ENCODE measurements at regions not wholly inside any gene's neighbourhood (a gene's known extent, or its start where the extent isn't known, plus 50 kb on each side); places are given as distances from the start of the nearest gene placed in this dataset.

DNA sequence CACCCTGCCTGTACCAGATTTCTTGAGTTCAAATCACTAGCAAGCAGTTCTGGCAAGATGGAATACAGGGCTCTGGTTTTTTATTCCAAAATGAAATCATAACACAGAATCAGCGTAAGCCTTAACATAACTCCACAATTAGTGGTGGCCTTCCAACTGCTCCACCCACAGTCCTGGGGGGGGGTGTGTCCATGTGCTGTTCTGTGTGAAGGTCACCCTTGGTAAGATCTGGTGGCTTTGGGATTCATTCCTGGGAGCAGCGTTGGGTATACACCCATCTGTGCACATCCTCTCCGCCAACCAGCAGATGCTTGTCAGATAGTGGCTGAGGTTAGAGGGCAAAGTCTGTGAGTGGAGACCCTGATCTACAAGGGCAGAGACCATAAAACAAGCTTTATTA lies 49.9 kb upstream of the CD83 start:
- ChIA-PET CTCF (interaction anchor here (0.6 to 9.6 kb wide), 21 partner anchors 8 to 369 kb away, joined by 3 to 186 read pairs (median 6); no protein-coding TSS in a partner anchor), POLR2A (interaction anchor here (1.3 kb wide), 1 partner anchor 159 kb away, joined by 4 read pairs; no protein-coding TSS in a partner anchor)
- no peaks in the 10 kb centered on the region for H3K4me1 ChIP-seq
- no peak for ATAC-seq
- TF ChIP-seq KDM5A (IDR thresholded peaks at IDR 0.05): no peak
- no peak for TF ChIP-seq NR3C1 (IDR thresholded peaks at IDR 0.05)
- TF ChIP-seq RNF2 (IDR thresholded peaks at IDR 0.05; ENCODE audit: borderline replicate concordance, low read depth): no peak
- no peak for TF ChIP-seq HOXA7 (CRISPR knock-in tag; IDR thresholded peaks at IDR 0.05)
- TF ChIP-seq, protein P1, sequence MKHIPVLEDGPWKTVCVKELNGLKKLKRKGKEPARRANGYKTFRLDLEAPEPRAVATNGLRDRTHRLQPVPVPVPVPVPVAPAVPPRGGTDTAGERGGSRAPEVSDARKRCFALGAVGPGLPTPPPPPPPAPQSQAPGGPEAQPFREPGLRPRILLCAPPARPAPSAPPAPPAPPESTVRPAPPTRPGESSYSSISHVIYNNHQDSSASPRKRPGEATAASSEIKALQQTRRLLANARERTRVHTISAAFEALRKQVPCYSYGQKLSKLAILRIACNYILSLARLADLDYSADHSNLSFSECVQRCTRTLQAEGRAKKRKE (CRISPR knock-in tag; IDR thresholded peaks at IDR 0.05; ENCODE audit: low read depth): no peak
- no peak overlapping the region for H3K4me2 ChIP-seq
- H3K27ac ChIP-seq: no peak overlapping the region
- no peak overlapping the region for H3K4me3 ChIP-seq
- DNase-seq (ENCODE audit: low read depth in 1 of 2, low spot score in 1 of 2): no peak
- FAIRE-seq: no peak
- 100% methylated on average over 1 of the region's 3 CpGs for WGBS (ENCODE audit: missing lambda C conversion rate)
- H3K9me3 ChIP-seq: no peaks in the 10 kb centered on the region; the same call in 2 of the 3 replicates
